Astrocyte (in vitro differentiated cells and primary cell): ENCODE measurements at regions not wholly inside any gene's neighbourhood (a gene's known extent, or its start where the extent isn't known, plus 50 kb on each side); places are given as distances from the start of the nearest gene placed in this dataset.

Experiments used
- DNase-seq: peaks from one replicate; pipeline ENCODE4 v3.0.0-alpha.2; 2010; ENCODE audit warnings: low read depth
- FAIRE-seq: peaks from 2 replicates; lab custom pipeline; 2011; peaks lifted over from hg19 to GRCh38; lab: Jason Lieb, UNC
- H2AFZ ChIP-seq: 2 replicates; pipeline ENCODE4 v1.6.0; 2012; ENCODE audit warnings: low read depth, low read length, inconsistent platforms
- H3K27ac ChIP-seq: 2 replicates; pipeline ENCODE4 v1.5.1; 2011; ENCODE audit warnings: low read depth, low read length, inconsistent platforms
- H3K27me3 ChIP-seq: 2 replicates; pipeline ENCODE4 v1.6.0; 2011; ENCODE audit warnings: low read length, inconsistent platforms; ENCODE audit not compliant: insufficient read depth
- H3K36me3 ChIP-seq: 2 replicates; pipeline ENCODE4 v1.5.1; 2011; ENCODE audit warnings: low read length, inconsistent platforms; ENCODE audit not compliant: insufficient read depth
- H3K4me1 ChIP-seq: 2 replicates; pipeline ENCODE4 v1.5.1; 2011; ENCODE audit warnings: low read length, inconsistent platforms; ENCODE audit not compliant: insufficient read depth
- H3K4me2 ChIP-seq: 2 replicates; pipeline ENCODE4 v1.6.0; 2012; ENCODE audit warnings: low read length, inconsistent platforms
- H3K4me3 ChIP-seq: 2 replicates; pipeline ENCODE4 v1.5.1; 2011; ENCODE audit warnings: low read depth, mild to moderate bottlenecking, low read length, inconsistent platforms; ENCODE audit not compliant: insufficient read depth
- H3K79me2 ChIP-seq: 2 replicates; pipeline ENCODE4 v1.6.0; 2012; ENCODE audit warnings: mild to moderate bottlenecking, low read length, inconsistent platforms; ENCODE audit not compliant: insufficient read depth
- H3K9ac ChIP-seq: 2 replicates; pipeline ENCODE4 v1.6.0; 2012; ENCODE audit warnings: mild to moderate bottlenecking, low read length, inconsistent platforms
- H3K9me3 ChIP-seq: 2 replicates; pipeline ENCODE4 v1.5.1; 2012; ENCODE audit warnings: low read depth, mild to moderate bottlenecking, low read length, inconsistent platforms; ENCODE audit not compliant: insufficient read depth
- H4K20me1 ChIP-seq: 2 replicates; pipeline ENCODE4 v1.6.0; 2012; ENCODE audit warnings: low read length, inconsistent platforms; ENCODE audit not compliant: insufficient read depth
- H3K27ac Mint-ChIP-seq: one replicate; pipeline ENCODE4 v1.8.0; 2021; ENCODE audit warnings: mild to moderate bottlenecking, mixed read lengths; ENCODE audit not compliant: unreplicated experiment
- H3K27me3 Mint-ChIP-seq: one replicate; pipeline ENCODE4 v1.8.0; 2021; ENCODE audit warnings: low read depth, mixed read lengths; ENCODE audit not compliant: unreplicated experiment
- H3K36me3 Mint-ChIP-seq: one replicate; pipeline ENCODE4 v1.8.0; 2021; ENCODE audit warnings: low read depth, mixed read lengths; ENCODE audit not compliant: unreplicated experiment
- H3K4me1 Mint-ChIP-seq: one replicate; pipeline ENCODE4 v1.8.0; 2021; ENCODE audit warnings: low read depth, mixed read lengths; ENCODE audit not compliant: unreplicated experiment
- H3K4me3 Mint-ChIP-seq: one replicate; pipeline ENCODE4 v1.8.0; 2021; ENCODE audit warnings: mild to moderate bottlenecking, moderate library complexity, mixed read lengths; ENCODE audit not compliant: unreplicated experiment
- H3K9me3 Mint-ChIP-seq: one replicate; pipeline ENCODE4 v1.8.0; 2021; ENCODE audit warnings: mild to moderate bottlenecking, mixed read lengths; ENCODE audit not compliant: unreplicated experiment
- EZH2 ChIP-seq: IDR thresholded peaks from 2 replicates; pipeline ENCODE4 v1.6.1; 2012; ENCODE audit warnings: mild to moderate bottlenecking, low read length, inconsistent platforms; ENCODE audit not compliant: insufficient read depth
- TF ChIP-seq, protein P1 (sequence below): IDR thresholded peaks from 2 replicates; pipeline ENCODE4 v1.5.1; 2011; ENCODE audit warnings: low read depth, mild to moderate bottlenecking, inconsistent platforms, low read length, moderate library complexity; ENCODE audit not compliant: insufficient read depth

GRCh38 chrX:75968293-75968692, 183.2 kb upstream of the MAGEE2 start:
- no peak overlapping the region for H3K9ac ChIP-seq
- H3K9me3 Mint-ChIP-seq = no peaks in the 10 kb centered on the region
- H3K4me1 Mint-ChIP-seq = no peaks in the 10 kb centered on the region
- H3K4me3 ChIP-seq = no peak overlapping the region
- no peaks in the 10 kb centered on the region for H3K4me1 ChIP-seq
- H3K27ac ChIP-seq = no peak overlapping the region
- H3K4me2 ChIP-seq = no peak overlapping the region
- H3K36me3 Mint-ChIP-seq = no peaks in the 10 kb centered on the region
- no peak for TF ChIP-seq EZH2
- TF ChIP-seq, protein P1, sequence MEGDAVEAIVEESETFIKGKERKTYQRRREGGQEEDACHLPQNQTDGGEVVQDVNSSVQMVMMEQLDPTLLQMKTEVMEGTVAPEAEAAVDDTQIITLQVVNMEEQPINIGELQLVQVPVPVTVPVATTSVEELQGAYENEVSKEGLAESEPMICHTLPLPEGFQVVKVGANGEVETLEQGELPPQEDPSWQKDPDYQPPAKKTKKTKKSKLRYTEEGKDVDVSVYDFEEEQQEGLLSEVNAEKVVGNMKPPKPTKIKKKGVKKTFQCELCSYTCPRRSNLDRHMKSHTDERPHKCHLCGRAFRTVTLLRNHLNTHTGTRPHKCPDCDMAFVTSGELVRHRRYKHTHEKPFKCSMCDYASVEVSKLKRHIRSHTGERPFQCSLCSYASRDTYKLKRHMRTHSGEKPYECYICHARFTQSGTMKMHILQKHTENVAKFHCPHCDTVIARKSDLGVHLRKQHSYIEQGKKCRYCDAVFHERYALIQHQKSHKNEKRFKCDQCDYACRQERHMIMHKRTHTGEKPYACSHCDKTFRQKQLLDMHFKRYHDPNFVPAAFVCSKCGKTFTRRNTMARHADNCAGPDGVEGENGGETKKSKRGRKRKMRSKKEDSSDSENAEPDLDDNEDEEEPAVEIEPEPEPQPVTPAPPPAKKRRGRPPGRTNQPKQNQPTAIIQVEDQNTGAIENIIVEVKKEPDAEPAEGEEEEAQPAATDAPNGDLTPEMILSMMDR = no peak
- no peaks in the 10 kb centered on the region for H3K9me3 ChIP-seq
- no peaks in the 10 kb centered on the region for H3K27me3 ChIP-seq
- no peaks in the 10 kb centered on the region for H3K27me3 Mint-ChIP-seq
- H2AFZ ChIP-seq = no peak overlapping the region
- H3K36me3 ChIP-seq = no peaks in the 10 kb centered on the region
- no peak overlapping the region for H3K4me3 Mint-ChIP-seq
- no peak for FAIRE-seq
- DNase-seq = no peak
- H3K27ac Mint-ChIP-seq = no peak overlapping the region
- H3K79me2 ChIP-seq = no peaks in the 10 kb centered on the region
- no peaks in the 10 kb centered on the region for H4K20me1 ChIP-seq

GRCh38 chrX:75986976-75987375, 185.9 kb upstream of the PBDC1 start:
- Histone ChIP-seq H3K27ac (no peak overlapping the region), H3K36me3 (no peaks in the 10 kb centered on the region), H3K9me3 (no peaks in the 10 kb centered on the region), H3K9ac (no peak overlapping the region), H3K79me2 (no peaks in the 10 kb centered on the region), H3K4me1 (no peaks in the 10 kb centered on the region), H3K4me3 (no peak overlapping the region), H3K4me2 (no peak overlapping the region), H4K20me1 (no peaks in the 10 kb centered on the region), H3K27me3 (no peaks in the 10 kb centered on the region), H2AFZ (no peak overlapping the region)
- peaks cover 2% of the 10 kb centered on the region for H3K27me3 Mint-ChIP-seq
- H3K4me1 Mint-ChIP-seq = peaks cover 10% of the 10 kb centered on the region
- H3K9me3 Mint-ChIP-seq = no peaks in the 10 kb centered on the region
- no peak for DNase-seq
- no peak for FAIRE-seq
- no peaks in the 10 kb centered on the region for H3K36me3 Mint-ChIP-seq
- TF ChIP-seq, protein P1 = no peak
- TF ChIP-seq EZH2 = no peak
- H3K4me3 Mint-ChIP-seq = no peak overlapping the region
- H3K27ac Mint-ChIP-seq = peak overlapping the region; percentile 47

GRCh38 chrX:75989806-75990590, 182.9 kb upstream of the PBDC1 start:
- no peaks in the 10 kb centered on the region for H3K9me3 Mint-ChIP-seq
- no peaks in the 10 kb centered on the region for H3K27me3 Mint-ChIP-seq
- H3K4me3 Mint-ChIP-seq = no peak overlapping the region
- Histone ChIP-seq H3K4me1 (no peaks in the 10 kb centered on the region), H3K79me2 (no peaks in the 10 kb centered on the region), H3K27me3 (no peaks in the 10 kb centered on the region), H3K9ac (no peak overlapping the region), H3K4me3 (no peak overlapping the region), H3K9me3 (no peaks in the 10 kb centered on the region), H2AFZ (no peak overlapping the region), H3K27ac (no peak overlapping the region), H3K4me2 (no peak overlapping the region), H4K20me1 (no peaks in the 10 kb centered on the region), H3K36me3 (no peaks in the 10 kb centered on the region)
- no peak overlapping the region for H3K27ac Mint-ChIP-seq
- DNase-seq (no peak), FAIRE-seq (no peak)
- H3K4me1 Mint-ChIP-seq = peaks cover 10% of the 10 kb centered on the region
- no peaks in the 10 kb centered on the region for H3K36me3 Mint-ChIP-seq
- TF ChIP-seq, protein P1 = no peak
